ENCODE measurements at regions not wholly inside any gene's neighbourhood (a gene's known extent, or its start where the extent isn't known, plus 50 kb on each side); places are given as distances from the start of the nearest gene placed in this dataset.
"Not testable (repeated sequence)": the region's sequence is repeated elsewhere in the genome, so short reads cannot be mapped to it uniquely, and the experiment has no call there.

DNA sequence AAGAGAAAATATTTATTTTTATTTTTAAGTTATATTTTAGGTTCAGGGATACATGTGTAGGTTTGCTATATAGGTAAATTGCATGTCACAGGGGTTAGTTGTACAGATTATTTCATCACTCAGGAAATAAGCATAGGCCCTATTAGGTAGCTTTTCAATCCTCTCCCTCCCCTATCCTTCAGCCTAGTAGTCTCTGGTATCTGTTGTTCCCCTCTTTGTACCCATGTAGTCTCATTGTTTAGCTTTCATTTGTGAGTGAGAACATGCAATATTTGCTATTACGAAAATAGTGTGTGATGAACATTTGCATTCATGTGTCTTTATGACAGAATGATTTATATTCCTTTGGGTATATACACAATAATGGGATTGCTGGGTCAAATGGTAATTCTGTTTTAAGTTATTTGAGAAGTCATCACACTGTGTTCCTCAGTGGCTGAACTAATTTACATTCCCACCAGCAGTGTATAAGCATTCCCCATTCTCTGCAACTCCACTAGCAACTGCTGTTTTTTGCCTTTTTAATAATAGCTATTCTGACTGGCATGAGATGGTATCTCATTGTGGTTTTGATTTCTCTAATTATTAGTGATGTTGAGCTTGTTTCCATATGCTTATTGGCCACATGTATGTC is 863.3 kb downstream of the TTLL7 start:
- not testable (repeated sequence) for DNase-seq (ENCODE audit: low read depth in 2 of 2)

DNA sequence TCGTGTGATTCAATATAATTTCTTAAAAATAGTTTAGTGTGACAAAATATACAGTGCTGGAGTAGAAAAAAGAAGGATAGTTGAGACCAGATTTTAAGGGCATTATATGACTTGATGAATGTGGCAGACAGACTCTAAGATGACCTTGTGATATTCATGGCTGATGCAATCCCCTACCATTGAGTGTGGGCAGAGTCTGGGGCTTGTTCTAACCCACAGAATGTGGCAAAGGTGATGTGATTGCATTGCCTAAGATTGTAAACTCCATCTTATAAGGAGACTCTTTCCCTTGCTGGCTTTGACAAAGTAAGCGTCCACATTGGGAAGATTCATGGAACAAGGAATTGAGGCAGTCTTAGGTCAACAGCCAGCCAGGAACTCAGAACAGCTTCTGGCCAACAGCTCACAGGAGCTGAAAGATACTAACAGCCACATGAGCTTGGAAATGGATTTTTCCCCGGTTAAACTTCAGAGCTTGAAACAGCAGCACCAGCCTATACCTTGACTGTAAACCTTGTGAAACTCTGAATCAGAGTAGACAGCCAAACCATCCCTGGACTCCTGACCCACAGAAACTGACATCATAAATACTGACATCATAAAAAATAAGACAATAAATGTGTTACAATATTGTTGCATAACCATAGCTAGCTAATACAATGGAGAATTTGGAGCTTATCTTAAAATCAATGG is 864.5 kb downstream of the TTLL7 start:
- DNase-seq (ENCODE audit: low read depth in 2 of 2) = not testable (repeated sequence)

DNA sequence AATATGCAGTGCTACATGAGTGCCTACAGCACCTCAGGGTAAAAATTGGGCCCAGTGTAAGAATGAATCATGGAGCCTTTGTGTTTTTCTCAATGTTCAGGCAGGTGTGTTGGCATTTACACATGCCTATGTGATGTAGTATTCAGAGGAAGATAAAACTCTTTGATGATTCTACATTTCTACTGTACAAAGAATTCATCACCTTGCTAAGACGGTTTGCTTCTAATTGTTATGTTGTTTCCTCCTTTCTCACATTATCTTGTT is 867.3 kb downstream of the TTLL7 start:
- no peak for DNase-seq (ENCODE audit: low read depth in 2 of 2)

DNA sequence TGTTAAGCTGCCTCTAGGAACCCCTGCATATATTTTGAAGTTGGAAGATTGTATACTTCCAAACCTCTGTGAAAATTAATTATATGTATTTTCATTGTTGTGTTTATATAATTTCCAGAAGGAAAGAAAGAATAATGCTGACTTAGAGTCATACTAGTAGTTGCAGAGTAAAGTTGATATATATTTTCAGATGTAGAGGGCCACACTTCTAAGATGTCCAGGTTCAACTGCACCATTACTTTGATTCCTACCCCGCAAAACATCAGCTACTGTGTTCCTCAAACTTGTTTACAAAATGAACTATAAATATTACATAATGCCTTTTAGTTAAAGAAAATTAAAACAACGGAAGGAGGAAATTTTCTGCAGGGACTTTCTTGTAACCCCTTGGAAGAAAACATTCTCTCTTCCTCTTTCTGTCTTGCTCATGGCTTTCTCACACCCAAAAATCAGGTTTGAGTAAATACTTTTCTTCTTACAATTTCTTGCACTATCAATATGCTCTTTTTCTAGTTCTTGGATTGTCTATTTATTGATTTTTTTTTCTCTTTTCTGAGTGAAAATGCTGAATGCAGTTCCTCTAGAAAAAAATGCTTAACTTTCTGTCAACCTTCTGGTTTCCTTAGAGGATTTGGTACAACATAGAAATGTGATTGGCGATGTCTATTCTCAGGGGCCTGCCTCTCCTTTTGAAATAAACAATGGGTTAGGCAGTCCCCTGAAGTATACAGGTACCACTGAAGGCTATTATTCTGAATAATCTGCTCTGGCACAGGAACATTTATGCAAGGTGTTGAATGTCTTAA is 867.8 kb downstream of the TTLL7 start:
- DNase-seq (ENCODE audit: low read depth in 2 of 2) = no peak

DNA sequence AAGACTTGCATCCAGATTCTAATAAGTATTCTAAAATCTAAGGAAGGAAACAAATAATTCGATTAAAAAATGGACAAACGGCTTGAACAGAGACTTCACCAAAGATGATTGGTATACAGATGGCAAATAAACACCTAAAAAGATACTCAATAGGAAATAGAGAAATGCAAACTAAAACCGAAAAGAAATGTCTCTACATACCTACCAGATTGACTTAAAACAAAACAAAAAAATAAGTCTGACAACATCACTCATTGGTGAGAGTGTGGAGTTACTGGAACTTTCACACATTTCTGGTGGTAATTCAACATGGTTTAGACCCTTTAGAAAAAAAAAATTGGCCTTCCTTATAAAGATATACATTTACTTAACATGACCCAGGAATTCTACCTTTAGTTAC is 869.8 kb downstream of the TTLL7 start:
- no peak for DNase-seq (ENCODE audit: low read depth in 2 of 2)

DNA sequence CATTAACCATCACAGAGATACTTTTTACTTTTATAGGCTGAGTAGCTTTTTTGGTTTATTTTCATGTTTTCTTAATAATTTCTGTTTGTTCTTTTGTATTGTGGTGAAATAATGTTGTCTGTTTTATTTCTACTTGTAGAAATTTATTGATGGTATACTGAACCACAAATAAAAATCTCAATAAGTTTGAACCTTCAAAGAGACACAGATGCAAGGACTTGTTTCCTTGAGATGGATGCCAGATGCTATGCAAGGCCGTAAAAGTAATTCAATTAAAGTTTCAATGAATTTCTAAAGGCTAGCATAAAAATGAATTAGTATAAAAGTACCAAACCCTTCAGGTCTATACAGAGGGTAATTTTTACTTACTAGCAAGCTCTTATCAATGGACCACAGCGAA is 873.5 kb downstream of the TTLL7 start:
- DNase-seq (ENCODE audit: low read depth in 2 of 2) = no peak

DNA sequence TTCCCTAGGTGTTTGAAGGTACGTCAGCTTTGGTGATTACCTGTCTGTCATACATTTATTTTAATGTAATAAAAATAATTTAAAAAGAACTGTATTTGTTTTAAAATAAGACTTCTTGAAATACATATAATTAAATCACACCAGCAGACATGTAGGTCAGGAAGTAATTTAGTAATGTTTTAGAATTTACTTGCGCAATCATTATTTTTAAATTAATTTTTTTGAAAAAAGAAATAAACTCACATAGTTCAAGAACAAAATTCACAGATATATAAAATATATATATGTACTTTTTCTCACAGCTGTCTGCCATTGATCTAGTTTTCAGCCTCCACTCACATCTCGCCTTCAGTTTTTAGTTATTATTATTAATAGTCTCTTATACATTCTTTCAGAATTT is 875.9 kb downstream of the TTLL7 start:
- no peak for DNase-seq (ENCODE audit: low read depth in 2 of 2)

DNA sequence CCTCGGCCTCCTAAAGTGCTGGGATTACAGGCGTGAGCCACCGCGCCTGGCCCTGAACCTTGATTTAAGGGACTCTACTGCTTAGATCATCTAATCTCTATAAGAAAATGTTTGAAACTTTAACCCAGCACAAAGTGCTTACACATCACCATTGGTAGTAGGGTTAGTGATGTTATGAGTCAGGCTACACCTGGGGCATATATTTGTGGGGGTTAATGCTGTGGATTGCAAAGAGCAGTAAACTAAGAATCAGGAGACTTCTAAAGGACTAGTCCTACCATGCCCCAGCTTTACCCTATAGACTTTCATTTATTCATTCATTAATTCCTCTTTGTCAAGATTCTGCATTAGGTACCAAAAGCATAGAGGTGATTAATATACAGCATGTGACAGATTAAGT is 880.5 kb downstream of the TTLL7 start:
- no peak for DNase-seq (ENCODE audit: low read depth in 2 of 2)

DNA sequence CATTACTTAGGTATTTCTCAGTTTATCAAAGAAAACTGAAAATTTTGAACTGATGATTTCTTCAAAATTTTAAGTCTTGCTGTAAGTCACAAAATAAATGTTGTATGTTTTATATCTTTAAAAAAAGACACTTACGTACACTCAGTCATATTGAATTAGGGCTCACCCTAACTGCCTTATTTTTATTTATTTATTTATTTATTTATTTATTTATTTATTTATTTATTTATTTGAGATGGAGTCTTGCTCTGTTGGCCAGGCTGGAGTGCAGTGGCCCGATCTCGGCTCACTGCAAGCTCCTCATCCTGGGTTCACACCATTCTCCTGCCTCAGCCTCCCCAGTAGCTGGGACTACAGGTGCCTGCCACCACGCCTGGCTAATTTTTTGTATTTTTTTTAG is 881.9 kb downstream of the TTLL7 start:
- DNase-seq (ENCODE audit: low read depth in 2 of 2) = not testable (repeated sequence)

DNA sequence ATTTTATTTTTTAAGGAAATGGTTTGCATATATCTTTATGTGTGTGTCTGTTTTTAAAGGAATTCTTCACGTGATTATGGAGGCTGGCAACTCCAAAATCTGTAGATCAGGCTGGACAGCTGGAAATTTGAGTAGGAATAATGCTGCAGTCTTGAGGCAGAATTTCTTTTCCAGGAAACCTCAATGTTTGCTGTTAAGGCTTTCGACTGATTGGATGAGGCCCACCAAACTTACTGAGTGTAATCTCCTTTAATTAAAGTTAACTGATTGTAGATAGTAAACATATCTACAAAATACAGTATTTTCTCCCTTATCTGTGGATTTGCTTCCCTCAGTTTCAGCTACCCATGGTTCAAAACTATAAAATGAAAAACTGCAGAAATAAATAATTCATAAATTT is 883.1 kb downstream of the TTLL7 start:
- no peak for DNase-seq (ENCODE audit: low read depth in 2 of 2)

DNA sequence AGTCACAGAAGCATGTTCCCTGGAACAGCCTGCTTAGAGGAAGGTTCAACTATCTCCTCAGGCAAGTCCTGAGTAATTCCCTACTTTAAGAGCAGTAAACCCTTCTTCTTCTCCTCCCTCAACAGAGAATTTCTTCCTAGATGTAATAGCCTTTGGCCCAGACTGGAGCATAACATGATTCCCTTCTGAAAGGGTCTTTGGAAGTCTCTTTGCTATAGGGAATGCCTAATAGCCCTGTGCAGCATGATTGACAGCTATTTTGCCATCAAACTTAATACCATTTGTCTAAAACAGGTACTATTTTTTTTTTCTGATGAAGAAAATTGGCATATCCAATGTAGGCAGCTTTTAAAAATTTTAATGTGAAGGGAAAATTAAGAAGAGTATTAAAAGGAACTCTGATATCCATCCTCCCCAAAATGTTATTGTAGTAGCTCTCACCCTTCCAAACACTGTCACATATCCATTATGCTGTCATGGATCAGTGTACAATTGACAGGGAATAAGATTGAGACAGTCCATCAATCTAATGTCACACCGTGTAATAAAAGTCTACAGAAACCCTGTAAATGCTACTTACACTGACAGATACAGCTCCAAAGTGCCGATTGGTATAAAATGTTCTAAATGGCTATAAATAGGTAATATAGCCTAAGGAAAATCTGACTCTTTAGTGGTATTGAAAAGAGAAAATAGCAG is 884.6 kb downstream of the TTLL7 start:
- no peak for DNase-seq (ENCODE audit: low read depth in 2 of 2)

DNA sequence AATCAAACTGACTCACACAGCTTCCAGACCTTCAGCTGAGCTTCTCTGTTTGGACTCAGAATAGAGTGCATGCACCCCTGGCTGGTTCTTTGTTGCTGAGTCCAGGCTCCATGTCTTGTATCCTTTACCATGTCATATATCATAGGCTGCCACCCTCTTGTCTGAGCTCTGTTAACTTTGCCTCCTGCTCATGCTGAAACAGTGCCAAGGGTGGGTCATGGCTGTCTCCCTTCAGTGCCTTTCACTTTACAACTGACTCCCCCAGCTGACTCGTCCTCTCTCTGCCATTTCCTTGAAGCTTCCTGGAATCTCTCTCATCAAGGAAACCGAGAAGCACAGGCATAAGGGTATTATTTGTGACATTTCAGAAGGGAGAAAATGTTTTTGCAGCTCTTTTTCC is 885.3 kb downstream of the TTLL7 start:
- DNase-seq (ENCODE audit: low read depth in 2 of 2) = no peak

DNA sequence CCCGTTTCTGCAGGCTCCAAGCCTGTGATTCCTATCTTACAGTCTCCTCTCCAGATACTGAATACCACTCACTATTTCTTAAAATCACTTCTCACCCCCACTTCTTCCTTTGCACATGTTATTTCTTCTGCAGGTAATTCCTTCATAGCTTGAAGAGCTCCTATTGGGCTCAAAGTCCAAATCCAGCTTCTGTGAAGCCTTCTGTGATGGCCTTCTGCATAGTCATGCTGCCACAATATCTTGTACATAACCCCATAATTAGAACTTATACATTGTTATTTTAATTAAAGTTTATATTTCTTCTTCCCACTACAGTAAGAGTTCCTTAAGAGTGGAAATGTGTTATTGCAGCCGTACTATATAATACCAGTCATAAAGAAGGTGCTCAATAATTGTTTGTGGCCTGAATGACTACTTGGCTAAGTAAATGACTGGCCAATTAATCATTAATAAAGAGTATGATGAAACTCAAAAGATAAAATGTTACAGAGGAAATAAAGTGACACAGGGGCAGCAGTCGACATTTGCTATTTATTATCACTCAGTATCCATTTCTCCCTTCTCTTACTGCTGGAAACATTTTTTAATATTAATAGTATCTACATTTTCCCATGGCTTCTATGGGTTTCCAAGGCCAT is 886.6 kb downstream of the TTLL7 start:
- no peak for DNase-seq (ENCODE audit: low read depth in 2 of 2)

DNA sequence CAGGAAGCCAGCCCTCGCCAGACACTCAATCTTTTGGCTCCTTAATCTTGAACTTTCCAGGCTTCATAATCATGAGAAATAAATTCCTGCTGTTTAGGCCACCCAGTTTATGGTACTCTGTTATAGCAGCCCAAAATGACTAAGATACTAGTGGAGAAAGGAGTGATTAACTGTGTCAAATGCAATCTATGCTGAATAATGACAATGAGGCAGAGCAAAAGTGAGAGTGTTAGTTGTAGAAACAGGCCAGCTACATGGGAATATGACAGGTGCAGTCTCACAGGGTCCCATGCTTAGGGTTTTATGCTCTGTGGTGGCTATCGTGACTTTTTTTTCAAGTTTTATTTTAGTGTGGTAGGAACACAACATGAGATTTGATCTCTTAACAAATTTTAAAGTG is 888.8 kb downstream of the TTLL7 start:
- DNase-seq (ENCODE audit: low read depth in 2 of 2) = no peak

DNA sequence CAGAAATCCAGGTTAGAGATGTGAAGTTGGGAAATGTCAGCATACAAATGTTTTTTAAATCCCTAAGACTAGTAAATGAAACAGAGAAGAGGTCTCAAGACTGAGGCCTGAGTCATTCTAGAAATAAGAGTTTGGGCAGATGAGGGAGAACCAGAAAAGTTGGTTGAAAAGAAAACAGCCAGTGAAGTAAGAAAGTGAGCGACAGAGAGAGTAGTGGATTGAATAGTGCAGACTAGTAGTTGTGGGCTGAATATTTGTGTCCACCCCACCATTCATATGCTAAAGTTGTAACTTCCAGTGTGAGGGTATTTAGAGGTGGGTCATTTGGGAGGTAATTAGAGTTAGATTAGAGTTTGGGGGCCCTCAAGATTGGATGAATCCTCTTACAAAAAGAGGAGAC is 889.2 kb downstream of the TTLL7 start:
- no peak for DNase-seq (ENCODE audit: low read depth in 2 of 2)

DNA sequence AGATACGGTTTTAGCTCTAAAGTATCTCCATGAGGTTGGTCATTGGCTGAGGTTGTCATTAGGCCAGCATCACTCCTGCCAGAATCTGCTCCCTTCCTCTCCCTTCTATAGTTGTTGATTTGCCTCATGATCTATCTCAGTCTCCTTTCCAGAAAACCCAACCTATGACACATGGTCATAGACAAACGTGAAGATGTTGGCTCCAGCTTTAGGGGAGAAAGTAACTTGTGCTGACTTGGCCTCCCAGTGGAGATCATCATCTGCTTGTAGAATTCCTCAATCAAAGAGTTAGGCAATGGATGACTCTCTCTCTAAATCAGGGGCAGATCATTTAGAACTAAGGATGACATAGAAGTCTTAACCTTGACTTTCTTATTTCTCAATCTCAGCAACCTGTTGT is 894.4 kb downstream of the TTLL7 start:
- no peak for DNase-seq (ENCODE audit: low read depth in 2 of 2)

DNA sequence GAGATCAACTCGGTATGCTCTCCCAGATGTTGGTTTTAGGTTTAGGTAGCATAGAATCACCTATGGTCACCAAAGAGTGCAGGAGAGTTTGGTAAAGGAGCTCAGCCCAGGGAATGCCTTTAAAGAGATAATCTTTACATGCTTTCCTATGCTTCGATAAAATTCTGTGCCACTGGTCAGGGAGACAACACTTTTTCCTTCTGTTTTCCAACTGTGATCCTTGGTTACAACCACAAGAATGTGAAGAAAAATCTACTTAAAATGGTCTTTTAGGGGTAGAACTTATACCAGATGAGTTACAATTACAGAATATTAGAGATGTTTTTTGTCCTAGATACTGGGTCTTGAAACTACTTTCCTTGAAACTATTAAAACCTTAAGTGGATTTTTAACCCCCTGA is 895.6 kb downstream of the TTLL7 start:
- DNase-seq (ENCODE audit: low read depth in 2 of 2) = no peak

DNA sequence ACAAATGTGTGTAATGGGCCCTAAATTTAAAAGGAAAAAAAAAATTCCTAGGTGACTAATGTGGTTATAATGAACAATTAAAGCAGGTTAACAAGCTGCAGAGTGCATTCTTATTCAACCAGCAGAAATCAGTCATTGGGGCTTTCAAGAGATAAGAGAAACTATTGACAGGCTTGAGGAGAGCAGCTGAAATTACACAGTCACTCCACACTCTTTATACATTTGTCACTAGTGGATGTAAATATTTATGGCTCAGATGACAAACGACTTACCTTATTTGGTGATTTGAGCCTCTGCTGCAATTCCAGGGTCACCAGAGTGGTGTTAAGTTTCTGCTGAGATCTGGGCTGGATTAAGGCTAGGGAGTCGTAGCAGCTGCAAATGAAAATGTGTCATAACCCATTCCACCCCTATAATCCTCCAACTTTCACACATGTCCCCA is 896.3 kb downstream of the TTLL7 start:
- no peak for DNase-seq (ENCODE audit: low read depth in 2 of 2)

DNA sequence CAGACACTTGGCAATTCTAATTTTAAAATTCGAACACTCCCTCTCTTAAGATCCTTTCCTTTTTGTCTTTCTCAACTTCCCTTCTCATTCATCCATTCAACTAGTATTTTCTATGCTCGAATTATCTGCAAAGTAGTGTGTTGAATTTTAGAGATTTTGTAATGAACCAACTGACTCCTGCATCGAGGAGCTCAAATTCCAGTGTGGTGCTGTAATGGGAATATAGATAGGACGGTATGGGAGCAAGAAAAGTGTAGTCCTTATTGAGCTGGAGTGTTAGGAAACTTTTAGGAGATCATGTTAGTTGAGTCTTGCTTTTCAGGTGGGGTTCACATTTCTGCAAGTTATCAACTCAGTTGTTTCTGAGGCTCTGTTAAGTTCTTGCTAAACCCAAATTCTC is 897.5 kb downstream of the TTLL7 start:
- no peak for DNase-seq (ENCODE audit: low read depth in 2 of 2)

DNA sequence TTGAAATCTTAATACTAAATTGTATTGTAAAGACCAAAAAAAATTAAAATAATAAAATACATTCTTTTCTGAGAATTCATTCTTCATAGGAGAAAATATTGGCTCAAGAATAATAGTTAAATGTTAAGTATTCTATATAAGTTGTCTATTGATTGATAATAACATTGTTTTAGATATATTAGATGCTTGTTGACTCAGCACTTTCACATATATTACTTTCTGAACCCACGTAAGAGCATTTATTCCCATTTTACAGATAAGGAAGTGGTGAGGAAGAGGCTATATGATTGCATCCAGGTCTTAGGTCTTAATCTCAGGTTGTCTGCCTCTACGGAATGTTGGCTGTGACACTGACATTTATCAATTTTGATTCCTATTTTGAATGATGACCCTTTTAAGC is 898.8 kb downstream of the TTLL7 start:
- DNase-seq (ENCODE audit: low read depth in 2 of 2) = no peak

DNA sequence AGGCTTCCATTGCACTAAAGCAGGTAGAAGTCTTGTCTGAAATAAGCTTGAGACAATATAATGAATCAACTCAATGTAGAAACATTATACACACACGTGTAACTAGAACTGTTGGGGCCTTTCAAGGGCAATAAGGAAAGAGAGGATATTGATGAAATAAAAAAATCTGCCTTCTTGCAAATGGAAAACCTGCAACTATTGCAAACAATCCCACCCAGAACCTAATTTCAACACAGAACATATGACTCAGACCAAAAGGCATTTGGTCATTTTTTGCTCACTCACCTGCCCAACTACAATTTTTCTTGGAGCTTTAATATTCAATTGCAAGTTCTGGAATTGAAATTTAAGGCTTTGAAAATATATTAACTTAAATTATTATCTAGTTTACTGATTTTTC is 900.1 kb downstream of the TTLL7 start:
- no peak for DNase-seq (ENCODE audit: low read depth in 2 of 2)

DNA sequence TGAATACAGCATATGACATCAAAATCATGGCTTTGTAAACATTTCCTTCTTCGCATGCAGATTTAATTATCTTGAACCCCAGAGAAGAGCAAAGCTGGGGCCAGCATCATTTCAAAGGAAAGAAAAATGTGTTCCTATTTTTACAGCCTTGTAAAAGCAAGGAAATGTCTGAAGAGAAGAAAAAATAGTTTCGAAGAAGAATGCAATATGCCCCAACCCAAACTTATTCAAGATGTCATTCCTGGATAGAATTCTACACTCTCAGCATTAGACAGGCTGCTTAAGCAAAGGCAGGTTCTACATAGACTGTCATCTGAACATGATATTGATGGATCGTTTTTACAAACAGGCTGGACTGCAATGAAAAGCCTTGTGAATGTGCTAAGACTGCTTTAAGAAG is 900.8 kb downstream of the TTLL7 start:
- no peak for DNase-seq (ENCODE audit: low read depth in 2 of 2)
